Fibroblast of mammary gland (primary cell): ENCODE measurements at regions not wholly inside any gene's neighbourhood (a gene's known extent, or its start where the extent isn't known, plus 50 kb on each side); places are given as distances from the start of the nearest gene placed in this dataset.

ENCODE experiments used
- DNase-seq: peaks from one replicate; pipeline ENCODE4 v3.0.0-alpha.2; 2010; ENCODE audit warnings: low read depth
- H3K4me3 ChIP-seq: 2 replicates; pipeline ENCODE4 v1.5.1; 2011; ENCODE audit warnings: low read depth, mild to moderate bottlenecking, low read length, moderate library complexity; ENCODE audit not compliant: control insufficient read depth
- CTCF ChIP-seq: conservative IDR thresholded peaks from 2 replicates; pipeline ENCODE4 v1.5.1; 2011; ENCODE audit warnings: low read depth, low read length, inconsistent platforms; ENCODE audit not compliant: control insufficient read depth, insufficient read depth

DNA sequence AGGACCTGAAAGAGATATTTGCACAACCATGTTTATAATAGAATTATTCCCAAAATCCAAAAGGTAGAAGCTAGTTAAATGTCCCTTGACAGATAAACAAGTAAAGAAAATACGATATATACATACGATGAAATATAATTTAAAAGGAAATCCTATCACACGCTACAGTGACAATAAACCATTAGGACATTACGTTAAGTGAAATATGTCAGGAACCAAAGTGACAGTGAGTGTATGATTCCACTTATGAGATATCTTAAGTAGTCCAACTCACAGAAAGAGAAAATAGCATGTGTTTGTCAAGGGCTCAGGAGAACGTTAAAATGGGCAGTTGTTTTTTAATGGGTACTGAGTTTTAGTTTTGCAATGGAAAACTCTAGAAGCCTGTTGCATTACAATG is 212.7 kb upstream of the PMFBP1 start:
- no peak overlapping the region for H3K4me3 ChIP-seq
- no peak for DNase-seq
- no peak for TF ChIP-seq CTCF

- DNase-seq: no peak
- H3K4me3 ChIP-seq: no peak overlapping the region
- no peak for TF ChIP-seq CTCF
Measured at GRCh38 chr16:72380283-72380682, 208.3 kb upstream of the PMFBP1 start.

DNA sequence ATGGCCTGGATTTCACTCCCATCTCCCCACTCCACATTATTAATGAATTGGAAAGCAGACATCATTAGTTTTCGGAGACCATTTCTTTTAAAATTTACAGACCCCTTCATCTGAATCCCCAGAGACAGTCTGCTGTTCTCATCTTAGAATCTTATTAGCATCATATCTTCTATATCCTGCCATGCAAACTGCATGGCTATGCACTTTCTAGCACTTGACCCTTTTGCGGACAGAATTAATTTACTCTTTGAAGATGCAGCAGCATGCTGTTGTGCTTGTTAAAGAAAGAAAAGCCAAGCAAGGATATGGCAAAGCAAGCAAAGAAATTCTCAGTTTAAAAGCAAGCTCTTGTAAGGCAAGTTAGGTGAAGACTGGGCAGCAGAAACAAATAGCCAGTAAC is 201.2 kb upstream of the PMFBP1 start:
- H3K4me3 ChIP-seq: no peak overlapping the region
- no peak for TF ChIP-seq CTCF
- no peak for DNase-seq

GRCh38 chr16:72372087-72373045 is 200.4 kb upstream of the PMFBP1 start:
- DNase-seq: no peak
- H3K4me3 ChIP-seq: no peak overlapping the region
- no peak for TF ChIP-seq CTCF

DNA sequence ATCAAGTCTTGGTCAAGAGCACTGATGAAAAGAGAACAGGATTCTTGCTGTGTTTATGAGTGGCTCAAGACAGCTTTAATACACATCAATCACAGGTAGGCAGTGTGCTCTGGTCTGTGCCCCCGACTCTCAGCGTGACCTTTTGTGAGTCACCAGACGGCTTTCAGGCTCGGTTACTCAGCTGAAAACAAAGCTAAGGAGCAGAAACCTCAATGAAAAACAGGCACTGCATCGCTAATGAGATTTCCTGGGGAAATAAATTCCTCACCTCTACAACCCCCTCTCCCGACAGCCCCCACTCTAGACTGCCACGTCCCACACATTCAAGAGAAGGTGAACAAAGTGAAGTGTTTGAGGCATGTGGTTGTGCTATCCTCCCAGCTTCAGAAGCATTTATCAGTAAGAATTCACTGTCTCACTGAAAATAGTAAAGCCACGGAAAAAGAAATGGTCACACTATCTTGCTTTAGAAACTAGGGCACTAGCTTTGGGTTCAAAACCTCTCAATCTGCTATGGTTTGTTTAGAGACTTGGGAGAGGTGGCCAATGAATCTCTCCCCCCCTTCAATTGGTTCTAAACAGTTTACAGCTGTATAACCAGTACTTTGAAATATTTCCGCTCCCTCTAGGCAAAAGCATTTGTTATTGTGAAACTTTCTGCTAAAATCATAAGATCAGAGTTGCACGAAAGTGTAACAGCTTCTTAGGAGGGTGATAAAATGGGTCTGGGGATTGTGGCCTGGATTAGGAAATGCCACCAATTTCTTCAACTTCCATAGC is 199.5 kb upstream of the PMFBP1 start:
- H3K4me3 ChIP-seq: no peak overlapping the region
- no peak for TF ChIP-seq CTCF
- DNase-seq: peak; percentile 76

DNA sequence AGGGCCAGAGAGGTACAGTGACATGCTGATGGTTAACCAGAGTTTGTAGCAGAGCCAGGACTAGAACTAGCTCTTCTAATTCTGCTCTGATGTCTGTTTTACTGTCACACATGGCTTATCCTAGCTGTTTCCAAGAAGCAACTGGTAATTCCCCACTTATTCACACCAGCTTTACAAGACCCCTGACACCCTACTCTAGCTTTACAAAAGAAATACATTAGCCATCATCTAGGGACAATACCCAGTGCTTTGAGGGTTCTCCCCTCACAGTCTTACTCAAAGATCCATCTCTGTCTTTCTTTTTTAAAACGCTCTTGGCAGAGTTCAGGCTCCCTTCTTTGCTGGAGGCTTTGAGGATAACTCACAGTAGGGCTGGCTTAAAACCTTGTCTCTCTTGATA is 197.3 kb upstream of the PMFBP1 start:
- H3K4me3 ChIP-seq: no peak overlapping the region
- no peak for TF ChIP-seq CTCF
- DNase-seq: no peak
